ENCODE measurements at regions not wholly inside any gene's neighbourhood (a gene's known extent, or its start where the extent isn't known, plus 50 kb on each side); places are given as distances from the start of the nearest gene placed in this dataset.

- H3K9me3 Mint-ChIP-seq (ENCODE audit: unreplicated experiment) = peaks cover 2% of the 10 kb centered on the region
- TF ChIP-seq, protein P1, sequence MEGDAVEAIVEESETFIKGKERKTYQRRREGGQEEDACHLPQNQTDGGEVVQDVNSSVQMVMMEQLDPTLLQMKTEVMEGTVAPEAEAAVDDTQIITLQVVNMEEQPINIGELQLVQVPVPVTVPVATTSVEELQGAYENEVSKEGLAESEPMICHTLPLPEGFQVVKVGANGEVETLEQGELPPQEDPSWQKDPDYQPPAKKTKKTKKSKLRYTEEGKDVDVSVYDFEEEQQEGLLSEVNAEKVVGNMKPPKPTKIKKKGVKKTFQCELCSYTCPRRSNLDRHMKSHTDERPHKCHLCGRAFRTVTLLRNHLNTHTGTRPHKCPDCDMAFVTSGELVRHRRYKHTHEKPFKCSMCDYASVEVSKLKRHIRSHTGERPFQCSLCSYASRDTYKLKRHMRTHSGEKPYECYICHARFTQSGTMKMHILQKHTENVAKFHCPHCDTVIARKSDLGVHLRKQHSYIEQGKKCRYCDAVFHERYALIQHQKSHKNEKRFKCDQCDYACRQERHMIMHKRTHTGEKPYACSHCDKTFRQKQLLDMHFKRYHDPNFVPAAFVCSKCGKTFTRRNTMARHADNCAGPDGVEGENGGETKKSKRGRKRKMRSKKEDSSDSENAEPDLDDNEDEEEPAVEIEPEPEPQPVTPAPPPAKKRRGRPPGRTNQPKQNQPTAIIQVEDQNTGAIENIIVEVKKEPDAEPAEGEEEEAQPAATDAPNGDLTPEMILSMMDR (IDR thresholded peaks at IDR 0.05; ENCODE audit: partially characterized antibody, unreplicated experiment) = no peak
- no peak overlapping the region for H3K4me3 Mint-ChIP-seq (ENCODE audit: unreplicated experiment)
- no peak overlapping the region for H3K27ac Mint-ChIP-seq (ENCODE audit: unreplicated experiment)
- peaks cover 7% of the 10 kb centered on the region for H3K4me1 Mint-ChIP-seq (ENCODE audit: low read depth, unreplicated experiment)
- no peaks in the 10 kb centered on the region for H3K27me3 Mint-ChIP-seq (ENCODE audit: unreplicated experiment)
- no peak for DNase-seq
- H3K36me3 Mint-ChIP-seq (ENCODE audit: unreplicated experiment) = no peaks in the 10 kb centered on the region
Measured at GRCh38 chr2:160658851-160659250, 165.2 kb upstream of the RBMS1 start.

- no peak for DNase-seq
- no peaks in the 10 kb centered on the region for H3K36me3 Mint-ChIP-seq (ENCODE audit: unreplicated experiment)
- H3K27ac Mint-ChIP-seq (ENCODE audit: unreplicated experiment) = no peak overlapping the region
- no peak overlapping the region for H3K4me3 Mint-ChIP-seq (ENCODE audit: unreplicated experiment)
- H3K27me3 Mint-ChIP-seq (ENCODE audit: unreplicated experiment) = no peaks in the 10 kb centered on the region
- TF ChIP-seq, protein P1 (IDR thresholded peaks at IDR 0.05; ENCODE audit: partially characterized antibody, unreplicated experiment) = no peak
- H3K9me3 Mint-ChIP-seq (ENCODE audit: unreplicated experiment) = peaks cover 2% of the 10 kb centered on the region
- H3K4me1 Mint-ChIP-seq (ENCODE audit: low read depth, unreplicated experiment) = peaks cover 7% of the 10 kb centered on the region
Measured at GRCh38 chr2:160660741-160661140, 167.1 kb upstream of the RBMS1 start.

- no peaks in the 10 kb centered on the region for H3K4me1 Mint-ChIP-seq (ENCODE audit: low read depth, unreplicated experiment)
- H3K36me3 Mint-ChIP-seq (ENCODE audit: unreplicated experiment) = no peaks in the 10 kb centered on the region
- no peaks in the 10 kb centered on the region for H3K27me3 Mint-ChIP-seq (ENCODE audit: unreplicated experiment)
- H3K9me3 Mint-ChIP-seq (ENCODE audit: unreplicated experiment) = no peaks in the 10 kb centered on the region
- DNase-seq = no peak
- no peak overlapping the region for H3K4me3 Mint-ChIP-seq (ENCODE audit: unreplicated experiment)
- no peak overlapping the region for H3K27ac Mint-ChIP-seq (ENCODE audit: unreplicated experiment)
- TF ChIP-seq, protein P1 (IDR thresholded peaks at IDR 0.05; ENCODE audit: partially characterized antibody, unreplicated experiment) = no peak
Measured at GRCh38 chr2:160664603-160665140, 171.1 kb upstream of the RBMS1 start.

- H3K4me1 Mint-ChIP-seq (ENCODE audit: low read depth, unreplicated experiment) = no peaks in the 10 kb centered on the region
- no peaks in the 10 kb centered on the region for H3K36me3 Mint-ChIP-seq (ENCODE audit: unreplicated experiment)
- no peak overlapping the region for H3K4me3 Mint-ChIP-seq (ENCODE audit: unreplicated experiment)
- DNase-seq = no peak
- TF ChIP-seq, protein P1 (IDR thresholded peaks at IDR 0.05; ENCODE audit: partially characterized antibody, unreplicated experiment) = no peak
- no peak overlapping the region for H3K27ac Mint-ChIP-seq (ENCODE audit: unreplicated experiment)
- no peaks in the 10 kb centered on the region for H3K9me3 Mint-ChIP-seq (ENCODE audit: unreplicated experiment)
- peaks cover 2% of the 10 kb centered on the region for H3K27me3 Mint-ChIP-seq (ENCODE audit: unreplicated experiment)
Measured at GRCh38 chr2:160666154-160667060, 172.8 kb upstream of the RBMS1 start.

GRCh38 chr2:160667811-160668210 is 174.2 kb upstream of the RBMS1 start:
- TF ChIP-seq, protein P1 (IDR thresholded peaks at IDR 0.05; ENCODE audit: partially characterized antibody, unreplicated experiment) = no peak
- Mint-ChIP-seq H3K36me3 (ENCODE audit: unreplicated experiment) (no peaks in the 10 kb centered on the region), H3K27me3 (ENCODE audit: unreplicated experiment) (peaks cover 2% of the 10 kb centered on the region)

More at GRCh38 chr2:160667811-160668210, 174.2 kb upstream of the RBMS1 start:
- no peak for DNase-seq
- Mint-ChIP-seq H3K27ac (ENCODE audit: unreplicated experiment) (no peak overlapping the region), H3K4me1 (ENCODE audit: low read depth, unreplicated experiment) (no peaks in the 10 kb centered on the region), H3K9me3 (ENCODE audit: unreplicated experiment) (no peaks in the 10 kb centered on the region), H3K4me3 (ENCODE audit: unreplicated experiment) (no peak overlapping the region)

Data from glutamatergic neuron (in vitro differentiated cells).